NCI-H2029 (cell line): ENCODE measurements at regions not wholly inside any gene's neighbourhood (a gene's known extent, or its start where the extent isn't known, plus 50 kb on each side); places are given as distances from the start of the nearest gene placed in this dataset.
"Not testable (repeated sequence)": the region's sequence is repeated elsewhere in the genome, so short reads cannot be mapped to it uniquely, and the experiment has no call there.

Experiments used
- DNase-seq: peaks from one replicate; lab custom pipeline; 2025; lab: John Stamatoyannopoulos, UW

- no peak for DNase-seq
Measured at GRCh38 chr5:10126900-10127299, 122.8 kb downstream of the ATPSCKMT start.

DNA sequence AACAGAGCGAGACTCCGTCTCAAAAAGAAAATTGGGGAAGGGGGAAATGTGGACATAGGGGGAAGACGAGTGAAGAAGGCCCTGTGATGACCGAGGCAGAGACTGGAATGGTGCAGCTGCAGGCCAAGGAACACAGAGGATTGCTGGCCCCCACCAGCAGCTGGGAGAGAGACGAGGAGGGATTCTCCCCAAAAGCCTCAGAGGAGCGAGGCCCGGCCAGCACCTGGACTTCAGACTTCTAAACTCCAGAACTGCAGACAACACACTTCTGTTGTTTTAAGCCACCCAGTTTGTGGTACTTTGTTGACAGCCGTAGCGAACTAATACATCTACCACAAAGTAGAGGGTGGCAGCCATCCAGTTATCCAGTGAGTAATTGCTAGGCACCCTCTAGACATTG lies 124.6 kb downstream of the ATPSCKMT start:
- DNase-seq: no peak

DNA sequence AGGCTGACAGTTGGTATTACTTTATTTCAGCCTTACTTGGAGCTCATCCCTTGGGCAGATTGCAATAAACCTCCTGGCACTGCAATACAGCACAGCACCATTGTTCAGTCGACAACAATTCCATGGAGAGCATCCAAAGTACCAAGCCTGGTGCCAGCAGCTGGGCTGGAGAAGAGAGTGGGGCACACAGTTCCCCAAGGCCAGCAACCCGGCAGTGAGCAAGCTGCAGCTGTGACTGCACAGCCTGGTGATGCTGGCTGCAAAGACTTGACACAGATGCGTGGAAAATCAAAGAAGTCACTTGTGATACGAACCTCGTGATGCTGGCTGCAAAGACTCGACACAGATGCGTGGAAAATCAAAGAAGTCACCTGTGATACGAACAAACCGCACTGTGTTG lies 125.4 kb downstream of the ATPSCKMT start:
- DNase-seq: no peak

GRCh38 chr5:10123254-10123989 lies 126.3 kb downstream of the ATPSCKMT start:
- DNase-seq: no peak

GRCh38 chr5:10122076-10122726 lies 127.5 kb downstream of the ATPSCKMT start:
- no peak for DNase-seq

DNA sequence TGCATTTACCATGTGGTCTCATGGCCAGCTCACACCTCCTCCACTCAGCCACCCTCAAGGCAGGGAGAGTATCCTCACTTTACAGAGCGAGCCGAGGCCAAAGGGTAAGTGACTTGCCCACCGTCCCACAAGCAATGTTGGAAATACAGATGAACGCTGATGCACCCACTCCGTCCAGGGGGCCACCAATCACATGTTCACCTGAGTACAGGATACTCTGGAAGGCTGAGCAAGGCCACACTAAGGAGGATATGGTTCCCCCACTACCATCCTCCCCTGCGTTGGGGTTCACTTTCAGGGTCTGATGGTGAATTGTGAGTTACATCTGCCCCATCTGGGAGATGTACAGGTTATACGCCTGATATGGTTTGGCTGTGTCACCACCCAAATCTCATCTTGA lies 128.8 kb downstream of the ATPSCKMT start:
- DNase-seq: no peak

DNA sequence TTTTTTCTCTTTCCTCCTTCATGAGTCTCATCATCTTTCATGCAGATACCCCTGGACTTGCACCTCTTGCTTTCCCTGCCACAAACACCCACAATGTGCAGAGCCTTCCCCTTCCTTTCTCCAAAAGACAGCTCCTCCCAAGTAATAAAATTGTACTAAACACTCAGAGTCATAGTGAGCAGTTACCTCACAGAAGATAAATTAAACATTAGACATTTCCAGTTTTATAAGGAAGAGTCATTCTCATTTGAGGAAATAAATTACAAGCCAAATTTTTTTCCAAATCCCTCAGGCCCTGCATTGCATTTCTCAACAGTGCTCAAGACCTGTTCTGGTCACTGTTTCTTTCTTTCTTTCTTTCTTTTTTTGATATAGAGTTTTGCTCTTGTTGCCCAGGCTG lies 131.5 kb downstream of the ATPSCKMT start:
- no peak for DNase-seq

GRCh38 chr5:10116594-10116993 lies 133.1 kb downstream of the ATPSCKMT start:
- DNase-seq: no peak

DNA sequence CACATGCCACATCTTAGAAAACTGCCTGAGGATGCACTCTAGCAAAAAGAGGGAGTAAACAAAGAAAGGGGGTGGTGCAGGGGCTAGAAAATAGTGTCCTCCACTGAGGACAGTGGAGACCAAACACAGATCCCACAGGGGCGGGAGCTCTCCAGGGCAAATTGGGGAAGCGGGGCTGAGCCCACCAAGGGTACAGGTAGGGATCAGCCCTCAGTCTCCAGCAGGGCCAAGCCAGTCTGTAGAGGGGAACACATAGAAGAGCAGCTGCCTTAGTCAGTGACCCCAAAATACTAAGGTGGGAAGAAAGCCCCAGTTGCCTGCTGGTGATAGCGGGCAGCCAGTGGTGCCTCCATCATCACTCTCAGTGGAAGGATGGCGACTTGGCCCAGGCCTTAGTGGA lies 134.0 kb downstream of the ATPSCKMT start:
- DNase-seq: no peak

GRCh38 chr5:10111571-10111970 lies 138.1 kb downstream of the ATPSCKMT start:
- peak; percentile 2 for DNase-seq

GRCh38 chr5:10110228-10110627 lies 139.5 kb downstream of the ATPSCKMT start:
- DNase-seq: no peak

DNA sequence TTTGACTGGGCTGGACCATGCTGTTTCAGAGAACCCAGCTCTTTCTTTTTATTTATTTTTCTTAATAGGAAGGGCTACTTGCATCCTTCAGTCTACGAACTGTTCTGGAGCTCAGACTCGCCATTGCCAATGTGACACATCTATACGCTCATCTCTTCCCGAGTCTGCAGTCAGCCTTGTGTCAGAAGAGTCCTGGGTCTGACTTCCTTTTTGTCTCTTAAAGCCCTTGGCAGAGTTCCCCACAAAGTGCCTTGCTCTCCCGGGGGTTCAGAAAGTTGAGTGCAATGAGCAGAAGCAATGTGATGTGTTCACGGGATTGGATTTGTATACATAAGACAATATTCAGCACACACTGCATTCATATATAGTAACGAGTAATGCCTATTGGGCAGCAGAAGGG lies 140.4 kb downstream of the ATPSCKMT start:
- DNase-seq: no peak

DNA sequence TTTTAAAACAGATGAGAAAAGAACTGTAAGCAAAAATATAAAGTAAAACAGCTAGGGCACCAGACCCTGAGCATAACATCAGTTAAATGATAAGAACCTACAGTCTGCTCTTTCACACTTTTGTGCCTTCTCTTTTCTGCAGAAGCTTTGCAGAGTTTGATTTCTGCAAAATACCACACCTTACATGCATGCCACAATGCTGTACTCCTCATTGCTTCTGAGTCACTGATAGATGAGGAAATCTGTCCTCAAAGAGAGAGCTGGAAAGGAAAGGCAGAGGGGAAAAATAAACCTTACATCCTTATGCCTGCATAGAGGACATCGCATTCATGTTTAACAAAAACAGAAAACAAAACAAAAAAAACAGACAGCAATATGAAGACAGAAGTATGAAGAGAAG lies 142.9 kb downstream of the ATPSCKMT start:
- no peak for DNase-seq

- no peak for DNase-seq
Measured at GRCh38 chr5:10106285-10106684, 143.4 kb downstream of the ATPSCKMT start.

DNA sequence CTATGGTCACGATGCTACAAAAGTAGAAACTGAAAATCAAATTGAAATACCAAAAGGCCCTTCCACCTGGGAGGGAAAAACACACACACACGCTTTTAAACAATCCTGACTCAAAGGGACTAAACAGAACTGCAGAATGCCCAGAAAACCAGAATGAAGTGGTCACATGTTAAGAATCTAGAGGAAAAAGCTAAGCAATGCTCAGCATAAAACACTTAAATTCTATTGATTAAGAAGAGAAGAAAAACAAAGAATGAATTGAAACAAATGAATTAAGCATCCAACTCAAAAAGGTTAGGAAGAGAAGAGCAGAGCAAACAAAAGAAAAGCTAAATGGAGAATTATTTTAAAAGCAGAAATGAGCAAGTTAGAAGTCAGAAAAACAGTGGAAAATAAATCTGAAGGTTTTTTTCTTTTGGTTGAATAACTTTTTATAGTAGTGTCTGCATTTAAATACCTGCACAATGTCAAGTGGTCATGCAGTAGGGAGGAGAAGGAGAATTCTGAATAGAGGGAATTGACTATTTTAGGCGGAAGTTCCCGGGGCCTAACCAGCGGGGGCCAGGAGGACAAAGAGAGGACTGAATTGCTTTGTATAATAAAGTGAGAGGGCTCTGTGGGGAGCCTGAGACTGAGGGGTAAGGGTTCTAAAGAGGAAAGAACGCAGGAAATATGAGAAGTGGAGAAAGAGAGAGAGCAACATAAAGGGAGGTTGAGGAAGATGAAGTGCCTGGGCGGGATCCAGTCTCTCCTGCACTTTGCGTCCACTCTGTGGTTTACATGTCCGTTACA lies 146.8 kb downstream of the ATPSCKMT start:
- no peak for DNase-seq

GRCh38 chr5:10102235-10102634 lies 147.5 kb downstream of the ATPSCKMT start:
- DNase-seq: not testable (repeated sequence)

DNA sequence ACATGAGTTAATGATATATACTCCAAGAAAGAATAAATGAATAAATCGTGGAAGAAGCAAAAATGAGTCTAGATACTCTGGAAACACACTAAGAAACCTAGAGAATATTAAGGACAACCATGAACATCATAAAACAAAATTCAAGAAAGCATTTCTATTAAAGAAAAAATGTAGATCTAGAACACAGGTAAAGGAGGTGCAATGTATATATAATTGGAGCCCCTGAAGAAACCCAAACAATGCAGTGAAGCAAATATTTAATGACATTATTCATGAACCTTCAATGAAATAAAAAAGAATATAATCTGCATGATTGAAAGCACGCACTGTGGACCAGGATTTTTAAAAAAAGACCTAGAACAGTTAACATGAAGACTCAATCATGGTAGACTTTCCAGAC lies 150.1 kb downstream of the ATPSCKMT start:
- no peak for DNase-seq

- DNase-seq: no peak
Measured at GRCh38 chr5:10091701-10092100, 158.0 kb downstream of the ATPSCKMT start.

- DNase-seq: no peak
Measured at GRCh38 chr5:10090074-10090473, 159.6 kb downstream of the ATPSCKMT start.

GRCh38 chr5:10085185-10085584 lies 164.5 kb downstream of the ATPSCKMT start:
- no peak for DNase-seq

DNA sequence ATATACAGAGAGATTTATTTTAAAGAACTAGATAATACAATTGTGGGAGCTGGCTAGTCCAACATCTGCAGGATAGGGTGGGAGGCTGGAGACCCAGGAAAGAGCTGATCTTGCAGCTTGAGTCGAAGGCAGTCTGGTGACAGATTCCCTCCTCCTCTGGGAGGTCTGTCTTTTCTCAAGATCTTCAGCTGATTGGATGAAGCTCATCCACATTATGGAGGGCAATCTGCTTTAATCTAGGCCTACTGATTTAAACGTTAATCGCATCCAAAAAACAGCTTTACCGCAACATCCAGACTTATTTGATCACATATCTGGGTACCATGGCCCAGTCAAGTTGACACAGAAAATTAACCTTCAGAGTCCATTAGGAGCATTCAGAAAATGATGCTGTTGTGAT lies 168.1 kb downstream of the ATPSCKMT start:
- DNase-seq: no peak

DNA sequence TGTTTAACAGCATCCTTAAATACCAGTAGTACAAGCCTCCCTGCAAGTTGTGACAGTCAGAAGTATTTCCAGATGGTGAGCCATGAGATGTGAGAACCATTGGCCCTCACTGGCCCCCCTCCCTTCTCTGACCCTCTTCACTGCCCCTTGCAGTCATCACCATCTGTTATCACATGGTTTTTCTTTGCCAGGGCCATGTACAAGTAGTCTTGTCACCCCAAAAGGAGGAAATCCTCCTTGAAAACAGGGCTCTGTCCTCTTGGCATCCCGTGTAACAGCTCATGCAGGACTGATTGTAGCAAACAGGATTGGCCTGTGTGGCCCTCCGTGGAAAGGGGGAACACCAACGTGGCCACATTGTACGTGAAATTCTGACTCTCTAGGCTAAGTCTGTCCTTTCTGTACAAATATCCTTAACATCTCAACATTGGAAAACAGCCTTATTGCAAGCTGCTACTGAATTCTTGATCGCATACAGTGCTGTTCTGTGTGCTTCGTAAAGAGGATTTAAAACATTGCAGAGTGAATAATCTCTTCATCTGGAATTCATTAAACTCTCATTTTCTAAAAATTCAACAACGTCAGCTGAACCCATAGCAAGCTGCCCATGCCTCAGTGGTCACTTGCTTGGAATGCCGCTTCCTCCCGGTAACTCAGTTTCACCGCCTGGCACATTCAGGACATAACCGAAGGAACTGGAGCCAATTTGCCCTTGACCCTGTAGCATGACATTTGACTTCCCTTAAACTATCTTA lies 171.7 kb downstream of the ATPSCKMT start:
- no peak for DNase-seq
